ENCODE measurements at regions not wholly inside any gene's neighbourhood (a gene's known extent, or its start where the extent isn't known, plus 50 kb on each side); places are given as distances from the start of the nearest gene placed in this dataset.

- no peak for DNase-seq (ENCODE audit: low spot score in 2 of 2)
- no peak overlapping the region for H3K27ac ChIP-seq
- peaks cover 11 to 32% of the 10 kb centered on the region in 2 donors for H3K9me3 ChIP-seq
- H3K4me1 ChIP-seq = no peaks in the 10 kb centered on the region
- H3K27me3 ChIP-seq = no peaks in the 10 kb centered on the region
- intact Hi-C loops (cut with DNase I; ENCODE audit: low total_unique reads) = no loop called here
- H3K36me3 ChIP-seq = no peaks in the 10 kb centered on the region
- no peak overlapping the region for H3K4me3 ChIP-seq
- no peak for TF ChIP-seq POLR2AphosphoS5 (IDR thresholded peaks at IDR 0.05)
- TF ChIP-seq CTCF (IDR thresholded peaks at IDR 0.05) = no peak
- no peak for TF ChIP-seq POLR2A (IDR thresholded peaks at IDR 0.05)
These were observed 279.5 kb downstream of the KIF2B start for GRCh38 chr17:54102246-54102645.

DNA sequence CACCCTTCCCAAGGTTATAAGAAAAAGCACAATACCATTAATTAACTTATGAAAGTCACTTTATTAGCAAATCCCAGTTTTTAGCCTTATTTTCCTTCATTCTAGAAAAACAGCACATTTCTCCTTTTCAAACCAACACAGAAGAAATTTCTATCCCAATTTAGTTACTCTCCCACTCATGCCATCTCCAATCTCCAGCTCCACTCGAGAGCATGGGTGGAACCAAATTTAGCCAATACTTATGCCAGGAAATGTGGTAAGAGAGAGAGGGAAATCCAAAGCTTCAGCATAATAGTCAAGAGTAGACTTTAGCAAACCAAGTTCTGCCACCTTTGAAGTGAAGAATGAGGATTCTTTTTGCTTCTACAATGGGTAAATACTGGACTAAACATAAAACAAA is 288.8 kb downstream of the KIF2B start:
- Histone ChIP-seq H3K9me3 (no peaks in the 10 kb centered on the region), H3K27ac (no peak overlapping the region), H3K4me1 (no peaks in the 10 kb centered on the region), H3K27me3 (no peaks in the 10 kb centered on the region), H3K36me3 (no peaks in the 10 kb centered on the region), H3K4me3 (no peak overlapping the region)
- TF ChIP-seq POLR2AphosphoS5 (IDR thresholded peaks at IDR 0.05) = no peak
- TF ChIP-seq CTCF (IDR thresholded peaks at IDR 0.05) = no peak
- no peak for TF ChIP-seq POLR2A (IDR thresholded peaks at IDR 0.05)
- no peak for DNase-seq (ENCODE audit: low spot score in 2 of 2)
- intact Hi-C loops (cut with DNase I; ENCODE audit: low total_unique reads) = no loop called here

- no peak for DNase-seq (ENCODE audit: low spot score in 2 of 2)
- intact Hi-C loops (cut with DNase I; ENCODE audit: low total_unique reads) = no loop called here
- H3K4me3 ChIP-seq = no peak overlapping the region
- H3K27ac ChIP-seq = no peak overlapping the region
- no peaks in the 10 kb centered on the region for H3K4me1 ChIP-seq
- TF ChIP-seq POLR2A (IDR thresholded peaks at IDR 0.05) (no peak), CTCF (IDR thresholded peaks at IDR 0.05) (no peak), POLR2AphosphoS5 (IDR thresholded peaks at IDR 0.05) (no peak)
- no peaks in the 10 kb centered on the region for H3K36me3 ChIP-seq
- H3K9me3 ChIP-seq = peaks cover 5 to 9% of the 10 kb centered on the region in 2 donors
- no peaks in the 10 kb centered on the region for H3K27me3 ChIP-seq
These were observed 294.7 kb downstream of the KIF2B start for GRCh38 chr17:54117452-54117851.

- TF ChIP-seq CTCF (IDR thresholded peaks at IDR 0.05) (no peak), POLR2A (IDR thresholded peaks at IDR 0.05) (no peak), POLR2AphosphoS5 (IDR thresholded peaks at IDR 0.05) (no peak)
- Histone ChIP-seq H3K4me3 (no peak overlapping the region), H3K4me1 (no peaks in the 10 kb centered on the region), H3K9me3 (peaks cover 11 to 22% of the 10 kb centered on the region in 2 donors), H3K27me3 (no peaks in the 10 kb centered on the region), H3K36me3 (no peaks in the 10 kb centered on the region), H3K27ac (no peak overlapping the region)
- intact Hi-C loops (cut with DNase I; ENCODE audit: low total_unique reads) = no loop called here
- DNase-seq (ENCODE audit: low spot score in 2 of 2) = no peak
These were observed 301.7 kb downstream of the KIF2B start for GRCh38 chr17:54124456-54124855.

DNA sequence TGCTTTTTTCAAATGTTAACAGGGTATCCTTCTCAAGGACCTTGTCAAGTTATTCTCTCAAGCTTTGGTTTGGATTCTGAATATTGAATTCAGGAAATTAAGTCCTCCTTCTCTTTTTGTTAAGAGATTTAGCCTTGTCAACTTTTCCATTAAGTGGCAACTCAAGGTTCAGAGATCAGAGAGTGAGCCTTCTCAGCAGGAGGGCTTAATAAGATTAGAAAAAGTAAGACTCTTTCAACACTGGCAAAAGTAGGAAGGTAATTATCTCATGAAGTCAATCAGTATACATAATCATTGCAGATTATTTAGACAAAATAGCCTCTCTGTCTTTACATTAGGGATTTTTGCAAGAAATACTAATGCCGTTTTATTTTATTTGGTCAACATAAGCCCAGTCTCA is 330.7 kb downstream of the KIF2B start:
- no peak for DNase-seq (ENCODE audit: low spot score in 2 of 2)
- H3K4me3 ChIP-seq = no peak overlapping the region
- intact Hi-C loops (cut with DNase I; ENCODE audit: low total_unique reads) = no loop called here
- no peak overlapping the region for H3K27ac ChIP-seq
- no peaks in the 10 kb centered on the region for H3K9me3 ChIP-seq
- no peaks in the 10 kb centered on the region for H3K27me3 ChIP-seq
- no peaks in the 10 kb centered on the region for H3K4me1 ChIP-seq
- TF ChIP-seq POLR2A (IDR thresholded peaks at IDR 0.05) (no peak), CTCF (IDR thresholded peaks at IDR 0.05) (no peak), POLR2AphosphoS5 (IDR thresholded peaks at IDR 0.05) (no peak)
- no peaks in the 10 kb centered on the region for H3K36me3 ChIP-seq
